ENCODE measurements at regions not wholly inside any gene's neighbourhood (a gene's known extent, or its start where the extent isn't known, plus 50 kb on each side); places are given as distances from the start of the nearest gene placed in this dataset.

DNA sequence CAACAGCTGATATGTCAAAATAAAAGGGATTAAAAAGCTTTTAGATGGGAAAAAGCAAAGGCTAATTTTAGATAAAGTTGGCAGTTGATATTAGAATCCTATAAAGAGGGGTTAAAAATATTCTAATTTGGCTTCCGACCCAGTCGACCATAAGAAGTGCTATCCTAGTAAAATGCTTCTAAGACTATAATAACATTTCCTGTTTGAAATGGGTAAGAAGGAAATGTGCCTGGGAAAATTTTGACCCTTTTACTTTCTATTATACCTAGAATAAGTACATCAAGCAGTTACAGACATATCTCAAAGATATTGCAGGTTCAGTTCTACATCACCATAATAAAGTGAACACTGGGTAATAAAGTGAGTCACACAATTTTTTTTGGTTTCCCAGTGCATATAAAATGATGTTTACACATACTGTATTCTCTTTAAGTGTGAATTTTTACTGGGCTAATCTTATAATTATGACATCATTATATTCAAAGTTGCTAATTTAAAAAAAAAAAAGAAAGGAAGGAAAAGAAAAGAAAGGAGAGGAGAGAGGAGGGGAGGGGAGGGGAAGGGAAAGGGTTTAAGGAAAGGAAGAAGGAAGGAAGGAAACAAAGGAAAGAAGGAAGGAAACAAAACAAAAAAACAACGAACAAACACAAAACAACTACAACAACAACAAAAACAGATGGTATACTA lies 308.2 kb upstream of the NR5A2 start:
- ChIA-PET CTCF (no interaction called here), POLR2A (interaction anchor here (0.6 kb wide), 1 partner anchor 19 kb away, joined by 3 read pairs; no protein-coding TSS in a partner anchor)
- TF ChIP-seq, protein P1, sequence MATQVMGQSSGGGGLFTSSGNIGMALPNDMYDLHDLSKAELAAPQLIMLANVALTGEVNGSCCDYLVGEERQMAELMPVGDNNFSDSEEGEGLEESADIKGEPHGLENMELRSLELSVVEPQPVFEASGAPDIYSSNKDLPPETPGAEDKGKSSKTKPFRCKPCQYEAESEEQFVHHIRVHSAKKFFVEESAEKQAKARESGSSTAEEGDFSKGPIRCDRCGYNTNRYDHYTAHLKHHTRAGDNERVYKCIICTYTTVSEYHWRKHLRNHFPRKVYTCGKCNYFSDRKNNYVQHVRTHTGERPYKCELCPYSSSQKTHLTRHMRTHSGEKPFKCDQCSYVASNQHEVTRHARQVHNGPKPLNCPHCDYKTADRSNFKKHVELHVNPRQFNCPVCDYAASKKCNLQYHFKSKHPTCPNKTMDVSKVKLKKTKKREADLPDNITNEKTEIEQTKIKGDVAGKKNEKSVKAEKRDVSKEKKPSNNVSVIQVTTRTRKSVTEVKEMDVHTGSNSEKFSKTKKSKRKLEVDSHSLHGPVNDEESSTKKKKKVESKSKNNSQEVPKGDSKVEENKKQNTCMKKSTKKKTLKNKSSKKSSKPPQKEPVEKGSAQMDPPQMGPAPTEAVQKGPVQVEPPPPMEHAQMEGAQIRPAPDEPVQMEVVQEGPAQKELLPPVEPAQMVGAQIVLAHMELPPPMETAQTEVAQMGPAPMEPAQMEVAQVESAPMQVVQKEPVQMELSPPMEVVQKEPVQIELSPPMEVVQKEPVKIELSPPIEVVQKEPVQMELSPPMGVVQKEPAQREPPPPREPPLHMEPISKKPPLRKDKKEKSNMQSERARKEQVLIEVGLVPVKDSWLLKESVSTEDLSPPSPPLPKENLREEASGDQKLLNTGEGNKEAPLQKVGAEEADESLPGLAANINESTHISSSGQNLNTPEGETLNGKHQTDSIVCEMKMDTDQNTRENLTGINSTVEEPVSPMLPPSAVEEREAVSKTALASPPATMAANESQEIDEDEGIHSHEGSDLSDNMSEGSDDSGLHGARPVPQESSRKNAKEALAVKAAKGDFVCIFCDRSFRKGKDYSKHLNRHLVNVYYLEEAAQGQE (IDR thresholded peaks at IDR 0.05; ENCODE audit: insufficient read depth in 1 of 2, low read depth in 2 of 2, low read length in 1 of 2), result no peak
- TF ChIP-seq TCF7L2 (IDR thresholded peaks at IDR 0.05; ENCODE audit: low read depth, low read length) (no peak), SIN3A (IDR thresholded peaks at IDR 0.05; ENCODE audit: borderline replicate concordance, insufficient read depth, low read depth, low read length) (no peak), POLR2AphosphoS5 (IDR thresholded peaks at IDR 0.05; ENCODE audit: low read depth, low read length) (no peak)
- TF ChIP-seq, protein P2, sequence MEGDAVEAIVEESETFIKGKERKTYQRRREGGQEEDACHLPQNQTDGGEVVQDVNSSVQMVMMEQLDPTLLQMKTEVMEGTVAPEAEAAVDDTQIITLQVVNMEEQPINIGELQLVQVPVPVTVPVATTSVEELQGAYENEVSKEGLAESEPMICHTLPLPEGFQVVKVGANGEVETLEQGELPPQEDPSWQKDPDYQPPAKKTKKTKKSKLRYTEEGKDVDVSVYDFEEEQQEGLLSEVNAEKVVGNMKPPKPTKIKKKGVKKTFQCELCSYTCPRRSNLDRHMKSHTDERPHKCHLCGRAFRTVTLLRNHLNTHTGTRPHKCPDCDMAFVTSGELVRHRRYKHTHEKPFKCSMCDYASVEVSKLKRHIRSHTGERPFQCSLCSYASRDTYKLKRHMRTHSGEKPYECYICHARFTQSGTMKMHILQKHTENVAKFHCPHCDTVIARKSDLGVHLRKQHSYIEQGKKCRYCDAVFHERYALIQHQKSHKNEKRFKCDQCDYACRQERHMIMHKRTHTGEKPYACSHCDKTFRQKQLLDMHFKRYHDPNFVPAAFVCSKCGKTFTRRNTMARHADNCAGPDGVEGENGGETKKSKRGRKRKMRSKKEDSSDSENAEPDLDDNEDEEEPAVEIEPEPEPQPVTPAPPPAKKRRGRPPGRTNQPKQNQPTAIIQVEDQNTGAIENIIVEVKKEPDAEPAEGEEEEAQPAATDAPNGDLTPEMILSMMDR (IDR thresholded peaks at IDR 0.05), result no peak
- no TSS peak for BruUV-seq (replicated peaks)
- Histone ChIP-seq H3K27ac (ENCODE audit: low read length) (no peak overlapping the region), H3K4me3 (ENCODE audit: low read depth in 2 of 2, low read length in 2 of 2) (no peak overlapping the region), H3K9me3 (ENCODE audit: control insufficient read depth, insufficient read depth, low read depth, low read length) (no peaks in the 10 kb centered on the region), H3K36me3 (ENCODE audit: control insufficient read depth, insufficient read depth, low read length) (no peaks in the 10 kb centered on the region), H3K27me3 (ENCODE audit: control insufficient read depth, insufficient read depth, low read length) (no peaks in the 10 kb centered on the region), H3K4me1 (ENCODE audit: control insufficient read depth, insufficient read depth, low read length) (no peaks in the 10 kb centered on the region)
- in situ Hi-C loops (cut with HindIII; ENCODE audit: low pct_unique_long_range_greater_than_20kb, low sequenced_read_pairs), result no loop called here
- ATAC-seq (no peak), DNase-seq (ENCODE audit: low read depth, low spot score) (no peak)
- intact Hi-C loops (cut with micrococcal nuclease; ENCODE audit: unreplicated experiment), result no loop called here

DNA sequence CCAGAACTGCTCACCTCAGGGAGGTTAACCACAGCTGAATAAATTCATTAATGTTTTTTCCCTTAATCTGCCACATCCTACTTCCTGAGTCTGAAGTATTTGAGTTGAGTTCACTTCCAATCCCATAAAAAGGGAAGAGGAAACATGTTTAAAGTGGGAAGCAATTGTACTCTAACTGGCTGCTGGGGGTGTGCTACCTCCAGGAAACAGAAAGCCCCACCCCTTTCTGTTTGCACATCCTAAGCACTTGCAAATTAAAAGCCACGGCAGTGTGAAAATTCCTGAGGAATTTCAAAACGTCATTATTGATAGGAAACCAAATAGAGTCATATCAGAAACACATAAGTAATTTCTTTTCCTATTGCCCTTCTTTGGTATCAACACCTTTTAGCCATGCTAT lies 307.0 kb upstream of the NR5A2 start:
- ATAC-seq, result no peak
- DNase-seq (ENCODE audit: low read depth, low spot score), result no peak
- no peaks in the 10 kb centered on the region for H3K4me1 ChIP-seq (ENCODE audit: control insufficient read depth, insufficient read depth, low read length)
- H3K27ac ChIP-seq (ENCODE audit: low read length), result no peak overlapping the region
- ChIA-PET CTCF (no interaction called here), POLR2A (no interaction called here)
- in situ Hi-C loops (cut with HindIII; ENCODE audit: low pct_unique_long_range_greater_than_20kb, low sequenced_read_pairs), result no loop called here
- no peaks in the 10 kb centered on the region for H3K9me3 ChIP-seq (ENCODE audit: control insufficient read depth, insufficient read depth, low read depth, low read length)
- intact Hi-C loops (cut with micrococcal nuclease; ENCODE audit: unreplicated experiment), result no loop called here
- H3K4me3 ChIP-seq (ENCODE audit: low read depth in 2 of 2, low read length in 2 of 2), result no peak overlapping the region
- H3K27me3 ChIP-seq (ENCODE audit: control insufficient read depth, insufficient read depth, low read length), result no peaks in the 10 kb centered on the region
- H3K36me3 ChIP-seq (ENCODE audit: control insufficient read depth, insufficient read depth, low read length), result no peaks in the 10 kb centered on the region
- no TSS peak for BruUV-seq (replicated peaks)
- TF ChIP-seq TCF7L2 (IDR thresholded peaks at IDR 0.05; ENCODE audit: low read depth, low read length) (no peak), POLR2AphosphoS5 (IDR thresholded peaks at IDR 0.05; ENCODE audit: low read depth, low read length) (no peak), SIN3A (IDR thresholded peaks at IDR 0.05; ENCODE audit: borderline replicate concordance, insufficient read depth, low read depth, low read length) (no peak)
- TF ChIP-seq, protein P2 (IDR thresholded peaks at IDR 0.05), result no peak
- TF ChIP-seq, protein P1 (IDR thresholded peaks at IDR 0.05; ENCODE audit: insufficient read depth in 1 of 2, low read depth in 2 of 2, low read length in 1 of 2), result no peak
